Spinal cord (tissue), 9 donors: ENCODE measurements at regions not wholly inside any gene's neighbourhood (a gene's known extent, or its start where the extent isn't known, plus 50 kb on each side); places are given as distances from the start of the nearest gene placed in this dataset.
A peak's percentile ranks its signal among the peaks of the same experiment; 100 is the strongest.

Source experiments
- DNase-seq, 6 donors: peaks; one replicate each; pipeline versions ENCODE4 v3.0.0 to v3.0.0-alpha.2; 2013 to 2015; ENCODE audit warnings: low spot score in 6 of 6, low read depth in 4 of 6
- H3K27ac ChIP-seq: one replicate; pipeline ENCODE4 v1.5.1; 2013; ENCODE audit warnings: low read depth, low read length, control low read depth
- H3K27me3 ChIP-seq: one replicate; pipeline ENCODE4 v1.6.1; 2013; ENCODE audit warnings: low read length; ENCODE audit not compliant: control insufficient read depth, insufficient read depth
- H3K36me3 ChIP-seq: one replicate; pipeline ENCODE4 v1.6.1; 2013; ENCODE audit warnings: low read length; ENCODE audit not compliant: control insufficient read depth, insufficient read depth
- H3K4me1 ChIP-seq: one replicate; pipeline ENCODE4 v1.6.1; 2013; ENCODE audit warnings: low read length; ENCODE audit not compliant: control insufficient read depth, insufficient read depth
- H3K4me3 ChIP-seq: one replicate; pipeline ENCODE4 v1.5.1; 2013; ENCODE audit warnings: low read depth, low read length, control low read depth
- H3K9me3 ChIP-seq: one replicate; pipeline ENCODE4 v1.6.1; 2013; ENCODE audit warnings: low read length; ENCODE audit not compliant: control insufficient read depth, insufficient read depth
- WGBS: methylation state at CpG from one replicate; pipeline ENCODE4 v1.1.5; 2013; ENCODE audit warnings: missing lambda C conversion rate; ENCODE audit not compliant: insufficient coverage; 5-methylcytosine and 5-hydroxymethylcytosine counted together
- donor health status: healthy.

- Histone ChIP-seq H3K27ac (no peak overlapping the region), H3K36me3 (no peaks in the 10 kb centered on the region), H3K4me3 (no peak overlapping the region), H3K27me3 (no peaks in the 10 kb centered on the region), H3K9me3 (no peaks in the 10 kb centered on the region), H3K4me1 (no peaks in the 10 kb centered on the region)
- WGBS: 83% methylated on average over 1 of the region's 2 CpGs
- peak in 1 of 6 donors; percentile 10 for DNase-seq
Observed at GRCh38 chr20:7702141-7702540, 238.1 kb downstream of the HAO1 start.

GRCh38 chr20:7703551-7703961 lies 236.7 kb downstream of the HAO1 start:
- Histone ChIP-seq H3K27ac (no peak overlapping the region), H3K4me1 (no peaks in the 10 kb centered on the region), H3K4me3 (no peak overlapping the region), H3K9me3 (no peaks in the 10 kb centered on the region), H3K27me3 (no peaks in the 10 kb centered on the region), H3K36me3 (no peaks in the 10 kb centered on the region)
- WGBS: 38% methylated on average over 1 of the region's 4 CpGs
- peak in 2 of 6 donors; percentile 9 to 83 for DNase-seq

DNA sequence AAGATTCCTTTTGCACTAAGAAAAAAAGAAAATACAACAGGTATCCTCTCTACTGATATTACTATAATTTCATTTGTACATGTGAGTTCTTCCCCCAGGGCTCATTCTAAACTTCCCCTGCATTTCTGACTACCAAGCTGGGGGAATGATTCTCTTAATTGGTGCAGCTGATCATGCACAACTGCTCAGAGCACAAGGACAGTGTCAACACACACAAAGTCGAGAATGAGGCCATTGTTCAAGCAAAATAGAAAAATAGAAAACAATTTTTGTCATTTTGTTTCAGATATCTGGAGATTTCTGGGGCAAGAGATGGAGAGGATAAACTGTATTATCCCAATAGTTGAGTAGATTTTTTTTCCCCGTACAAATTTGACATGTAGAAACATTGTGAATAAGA lies 236.3 kb downstream of the HAO1 start:
- H3K27me3 ChIP-seq: no peaks in the 10 kb centered on the region
- H3K4me3 ChIP-seq: no peak overlapping the region
- DNase-seq: peak in 2 of 6 donors; percentile 4 to 38
- H3K4me1 ChIP-seq: no peaks in the 10 kb centered on the region
- H3K27ac ChIP-seq: no peak overlapping the region
- H3K9me3 ChIP-seq: no peaks in the 10 kb centered on the region
- WGBS: no CpG with 5 or more reads among the region's 2 CpGs
- H3K36me3 ChIP-seq: no peaks in the 10 kb centered on the region

DNA sequence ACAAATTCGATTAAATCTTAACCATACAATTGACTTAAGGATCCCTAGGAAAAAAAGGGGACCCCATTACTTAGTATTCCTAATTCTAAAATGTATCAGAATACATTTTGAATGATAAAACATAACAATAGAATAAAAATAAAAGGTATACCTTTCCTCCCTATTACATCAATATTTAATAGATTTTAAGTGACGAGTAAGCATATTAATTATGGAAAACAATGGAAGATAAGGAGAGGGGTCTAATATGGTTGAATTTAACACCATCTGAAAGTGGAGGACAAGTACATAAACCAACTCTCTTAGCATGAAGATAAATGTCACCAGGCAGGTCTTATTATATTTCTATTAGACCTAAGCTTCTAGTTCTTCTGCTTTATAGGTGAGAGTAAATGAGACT lies 232.1 kb downstream of the HAO1 start:
- DNase-seq: no peak

GRCh38 chr20:7708782-7709181 lies 231.5 kb downstream of the HAO1 start:
- WGBS: no CpG with 5 or more reads among the region's 2 CpGs
- Histone ChIP-seq H3K9me3 (no peaks in the 10 kb centered on the region), H3K4me3 (no peak overlapping the region), H3K4me1 (no peaks in the 10 kb centered on the region), H3K27ac (no peak overlapping the region), H3K36me3 (no peaks in the 10 kb centered on the region), H3K27me3 (no peaks in the 10 kb centered on the region)
- no peak for DNase-seq

More for the DNA sequence above, 232.1 kb downstream of the HAO1 start:
- Histone ChIP-seq H3K4me1 (no peaks in the 10 kb centered on the region), H3K36me3 (no peaks in the 10 kb centered on the region), H3K27ac (no peak overlapping the region), H3K4me3 (no peak overlapping the region), H3K9me3 (no peaks in the 10 kb centered on the region), H3K27me3 (no peaks in the 10 kb centered on the region)
- WGBS: no CpG with 5 or more reads among the region's 2 CpGs

GRCh38 chr20:7710440-7710839 lies 229.8 kb downstream of the HAO1 start:
- no peak for DNase-seq
- Histone ChIP-seq H3K27ac (no peak overlapping the region), H3K27me3 (no peaks in the 10 kb centered on the region), H3K36me3 (no peaks in the 10 kb centered on the region), H3K9me3 (no peaks in the 10 kb centered on the region), H3K4me1 (no peaks in the 10 kb centered on the region), H3K4me3 (no peak overlapping the region)
- 100% methylated on average over 3 of the region's 8 CpGs for WGBS

DNA sequence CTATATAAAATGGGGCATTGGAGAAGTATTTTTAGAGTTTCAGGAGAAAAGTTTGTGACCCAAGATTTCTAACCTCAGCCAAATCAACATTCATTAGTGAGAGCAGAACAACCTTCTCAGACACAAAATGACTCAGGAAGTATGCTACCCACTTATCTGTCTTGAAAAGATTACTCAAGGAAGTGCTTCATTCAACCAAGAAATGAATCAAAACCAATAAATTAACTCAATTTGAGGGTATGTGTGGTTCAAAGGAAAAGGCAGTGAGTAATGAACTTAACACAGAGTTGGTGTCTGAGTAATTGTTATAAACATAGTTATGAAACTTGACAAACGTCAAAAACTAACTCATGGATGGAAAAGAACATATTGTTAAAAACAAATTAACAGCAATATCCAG lies 227.6 kb downstream of the HAO1 start:
- no CpG with 5 or more reads among the region's 1 CpG for WGBS
- Histone ChIP-seq H3K4me1 (no peaks in the 10 kb centered on the region), H3K9me3 (no peaks in the 10 kb centered on the region), H3K27me3 (no peaks in the 10 kb centered on the region), H3K27ac (no peak overlapping the region), H3K4me3 (no peak overlapping the region), H3K36me3 (no peaks in the 10 kb centered on the region)
- no peak for DNase-seq

DNA sequence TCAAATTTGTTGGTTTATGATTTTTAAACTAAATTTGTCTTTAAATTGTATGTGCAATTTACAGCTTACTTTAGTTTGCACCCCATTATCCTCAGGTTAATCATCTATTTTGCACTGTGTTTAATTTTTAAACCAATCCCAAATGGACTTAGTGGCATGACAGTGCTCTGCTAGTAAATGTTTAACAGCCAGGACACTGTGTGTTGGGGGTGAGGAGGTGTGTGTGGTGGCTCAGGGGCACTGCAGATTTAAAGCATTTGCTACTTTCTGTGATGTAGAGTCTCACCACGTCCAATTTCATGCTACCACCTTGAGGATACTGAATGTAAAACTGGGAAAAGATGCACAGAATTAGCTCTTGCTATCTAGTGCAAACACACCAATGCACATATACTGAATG lies 225.7 kb downstream of the HAO1 start:
- no peaks in the 10 kb centered on the region for H3K27me3 ChIP-seq
- H3K4me3 ChIP-seq: no peak overlapping the region
- no peaks in the 10 kb centered on the region for H3K9me3 ChIP-seq
- no peaks in the 10 kb centered on the region for H3K4me1 ChIP-seq
- DNase-seq: no peak
- 20% methylated on average over 1 of the region's 1 CpG for WGBS
- H3K27ac ChIP-seq: no peak overlapping the region
- no peaks in the 10 kb centered on the region for H3K36me3 ChIP-seq

DNA sequence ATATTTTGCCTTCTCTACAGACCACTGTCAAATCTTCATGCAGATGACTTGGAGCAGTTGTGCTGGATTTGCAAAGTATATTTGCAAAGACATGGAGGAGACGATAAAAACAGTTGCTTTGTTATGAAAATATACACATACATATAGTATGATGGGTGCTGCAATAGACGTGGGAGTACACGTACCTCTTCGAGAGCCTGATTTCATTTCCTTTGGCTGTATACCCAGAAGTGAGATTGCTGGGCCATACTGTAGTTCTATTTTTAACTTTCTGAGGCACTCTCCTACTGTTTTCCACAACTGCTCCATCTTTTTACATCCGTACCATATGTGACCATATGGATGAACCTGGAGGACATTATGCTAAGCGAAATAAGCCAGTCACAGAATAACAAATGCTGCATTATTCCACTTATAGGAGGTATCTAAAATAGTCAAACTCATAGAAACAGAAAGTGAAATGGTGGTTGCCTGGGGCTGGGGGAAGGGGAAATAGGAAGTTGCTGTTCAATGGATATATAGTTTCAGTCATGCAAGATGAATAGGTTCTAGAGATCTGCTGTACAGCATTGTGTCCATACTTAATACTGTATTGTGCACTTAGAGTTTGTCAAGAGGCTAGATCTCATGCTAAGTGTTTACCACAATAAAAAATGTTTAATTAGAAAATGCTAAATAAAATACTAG lies 223.8 kb downstream of the HAO1 start:
- H3K4me1 ChIP-seq: no peaks in the 10 kb centered on the region
- no peaks in the 10 kb centered on the region for H3K27me3 ChIP-seq
- no CpG with 5 or more reads among the region's 6 CpGs for WGBS
- no peak overlapping the region for H3K27ac ChIP-seq
- H3K4me3 ChIP-seq: no peak overlapping the region
- no peaks in the 10 kb centered on the region for H3K36me3 ChIP-seq
- H3K9me3 ChIP-seq: no peaks in the 10 kb centered on the region
- DNase-seq: peak in 1 of 6 donors; percentile 76

GRCh38 chr20:7722564-7722963 lies 217.7 kb downstream of the HAO1 start:
- Histone ChIP-seq H3K9me3 (no peaks in the 10 kb centered on the region), H3K36me3 (no peaks in the 10 kb centered on the region), H3K27ac (no peak overlapping the region), H3K4me1 (no peaks in the 10 kb centered on the region), H3K4me3 (no peak overlapping the region), H3K27me3 (no peaks in the 10 kb centered on the region)
- no peak for DNase-seq
- no CpG with 5 or more reads among the region's 5 CpGs for WGBS
